Fibroblast of skin of left quadriceps (primary cell): ENCODE measurements at regions not wholly inside any gene's neighbourhood (a gene's known extent, or its start where the extent isn't known, plus 50 kb on each side); places are given as distances from the start of the nearest gene placed in this dataset.
"Not testable (repeated sequence)": the region's sequence is repeated elsewhere in the genome, so short reads cannot be mapped to it uniquely, and the experiment has no call there.

ENCODE experiments used
- DNase-seq, 2 experiments: peaks; one replicate each; pipeline ENCODE4 v3.0.0-alpha.2; 2013; ENCODE audit warnings: low read depth in 2 of 2

DNA sequence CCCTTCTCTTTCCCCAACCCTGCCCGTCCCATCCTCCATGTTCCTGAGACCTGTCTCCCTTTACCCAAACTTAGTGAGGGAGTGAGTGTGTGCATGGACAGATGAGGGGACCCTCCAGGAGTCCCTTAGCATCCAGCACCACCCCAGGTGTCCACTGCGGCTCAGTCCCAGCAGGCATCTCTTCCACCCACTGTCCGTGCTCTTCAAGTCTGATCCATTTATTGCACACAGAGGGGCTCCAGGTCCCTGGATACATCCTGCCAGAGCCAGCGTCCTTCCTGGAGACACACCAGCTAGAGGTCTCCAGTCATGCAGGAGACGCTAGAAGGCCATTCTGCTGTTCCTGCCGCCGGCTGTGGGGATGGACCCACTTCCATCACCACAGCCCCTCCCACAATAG is 239.2 kb downstream of the ADGRD1 start:
- no peak for DNase-seq

DNA sequence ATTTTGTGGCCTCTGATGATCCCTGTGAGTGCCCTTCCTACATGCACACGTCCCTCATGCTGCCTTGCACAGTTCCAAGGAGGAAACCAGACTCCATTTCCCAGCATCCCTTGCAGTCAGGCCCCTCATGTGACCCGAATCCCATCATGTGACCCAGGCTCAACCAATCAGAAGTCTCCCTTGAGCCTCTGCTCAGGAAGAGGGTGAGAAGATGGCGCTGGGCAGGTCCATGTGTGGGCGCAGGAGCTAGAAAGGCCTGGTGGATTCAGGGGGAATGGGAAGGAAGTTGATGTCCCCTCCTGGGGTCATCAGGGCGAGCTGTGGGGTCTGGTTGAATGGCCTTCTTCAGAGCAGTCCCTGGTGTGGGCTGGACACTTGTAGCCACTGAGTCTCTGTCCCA is 240.5 kb downstream of the ADGRD1 start:
- no peak for DNase-seq

GRCh38 chr12:131195796-131196195 is 242.1 kb downstream of the ADGRD1 start:
- no peak for DNase-seq

GRCh38 chr12:131196220-131196619 is 242.5 kb downstream of the ADGRD1 start:
- DNase-seq: no peak

DNA sequence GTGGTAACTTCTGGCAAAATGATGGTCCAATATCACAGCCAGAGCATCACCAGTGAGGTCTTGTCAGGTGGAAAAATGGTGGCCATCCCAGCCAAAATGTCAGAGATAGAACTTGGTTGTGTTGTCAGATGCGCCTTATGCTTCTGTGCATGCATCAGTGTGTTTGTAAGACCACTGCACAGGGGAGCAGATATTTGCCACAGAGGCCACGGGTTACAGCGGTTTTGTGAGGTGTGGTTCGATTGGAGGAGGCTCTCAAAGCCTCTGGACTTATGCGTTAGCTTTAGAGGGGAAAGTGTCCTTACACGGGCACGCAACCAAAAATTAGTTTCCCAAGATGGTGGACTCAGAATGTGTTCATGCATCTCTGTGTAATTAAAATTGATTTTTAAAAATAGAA is 243.8 kb downstream of the ADGRD1 start:
- no peak for DNase-seq

- DNase-seq: no peak
Observed at GRCh38 chr12:131199221-131199620, 245.5 kb downstream of the ADGRD1 start.

DNA sequence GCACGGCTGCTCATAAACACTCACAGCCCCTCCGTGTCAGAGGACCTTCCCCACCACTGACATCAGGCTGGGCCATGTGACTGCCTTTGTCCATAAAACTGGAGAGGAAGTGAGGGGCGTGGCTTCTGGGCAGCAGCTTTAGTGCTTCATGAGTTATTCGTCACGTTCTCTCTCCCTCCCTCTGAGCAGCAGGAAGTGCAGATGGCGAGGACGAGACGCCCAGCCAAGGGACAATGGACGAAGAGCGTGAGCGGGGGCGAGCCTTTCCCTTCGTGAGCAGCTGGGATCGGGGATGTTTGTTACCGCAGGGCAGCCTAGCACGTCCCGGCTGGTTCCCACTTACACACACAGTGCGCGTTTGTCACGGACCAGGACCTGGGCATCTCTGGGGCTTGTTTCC is 248.2 kb downstream of the ADGRD1 start:
- not testable (repeated sequence) for DNase-seq

DNA sequence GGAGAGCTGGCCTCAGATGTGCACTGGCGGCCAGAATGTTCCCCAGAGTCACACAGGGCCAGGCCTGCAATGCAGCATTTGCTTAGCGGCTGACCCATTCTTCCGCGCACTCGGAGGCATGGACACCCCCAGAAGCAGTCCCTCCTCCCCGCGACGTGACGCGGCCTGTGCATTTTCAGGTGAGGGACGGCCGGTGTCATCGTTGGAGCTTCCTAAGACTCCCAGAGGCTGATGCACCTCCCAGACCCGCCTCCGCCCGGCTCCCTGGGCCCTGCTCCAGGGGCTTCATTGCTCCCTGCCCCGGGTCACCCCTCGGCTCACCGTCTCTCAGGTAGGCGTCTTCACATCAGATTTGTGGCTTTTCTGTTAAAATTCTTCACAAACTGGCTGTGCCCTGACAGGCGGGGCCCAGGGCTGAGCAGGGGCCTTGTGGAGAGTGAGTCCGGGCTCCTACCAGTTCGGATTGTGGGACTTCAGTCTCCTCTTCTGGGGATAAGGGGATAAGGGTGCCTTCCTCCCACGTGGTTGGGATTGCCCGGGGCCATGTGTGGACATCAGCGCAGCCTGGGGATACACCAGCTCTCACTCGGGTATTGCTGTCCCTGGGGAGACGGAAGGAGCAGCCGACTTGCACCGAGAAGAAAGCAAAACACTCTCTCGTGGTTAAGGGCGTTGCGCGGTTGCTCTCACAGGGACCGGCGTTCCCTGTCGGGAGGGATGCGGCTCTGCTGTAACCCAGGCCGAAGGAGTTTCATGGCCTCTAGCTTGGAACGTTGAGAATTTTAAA is 249.1 kb downstream of the ADGRD1 start:
- no peak for DNase-seq

DNA sequence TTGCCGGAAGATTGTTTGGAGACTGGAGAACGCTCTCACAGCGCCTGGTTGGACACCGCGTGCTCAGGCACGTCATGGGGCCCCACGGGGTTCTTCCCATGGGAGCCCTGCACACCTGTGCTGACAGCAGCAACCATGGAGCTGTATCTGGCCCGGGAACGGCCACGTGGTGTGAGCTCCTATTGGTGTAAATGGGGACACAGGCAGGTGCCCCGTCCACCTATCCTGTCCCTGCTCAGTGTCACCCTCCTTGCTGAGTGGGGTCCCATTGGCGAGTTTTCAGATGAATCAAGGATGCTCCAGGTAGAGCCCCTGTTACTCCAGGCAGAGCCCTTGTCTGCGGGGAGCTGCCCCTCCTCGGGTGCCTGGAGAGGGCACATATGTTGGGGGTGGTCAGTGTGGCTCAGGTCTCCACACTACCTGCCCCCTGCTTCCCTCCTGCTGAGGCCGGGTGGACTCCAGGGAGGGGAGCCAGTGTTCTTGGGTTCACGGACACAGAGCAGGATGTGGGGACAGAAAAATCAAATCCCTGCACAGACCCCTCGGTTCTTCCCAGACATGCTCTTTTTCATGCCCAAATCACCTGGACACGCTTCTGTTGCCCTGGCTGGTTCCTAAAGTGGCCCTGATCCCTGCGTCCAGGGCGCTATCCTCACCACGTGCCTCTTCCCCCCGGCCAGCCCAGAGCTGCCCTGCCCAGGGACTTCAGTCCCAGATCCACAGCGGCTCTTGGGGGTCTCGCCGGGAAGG is 250.1 kb downstream of the ADGRD1 start:
- no peak for DNase-seq

DNA sequence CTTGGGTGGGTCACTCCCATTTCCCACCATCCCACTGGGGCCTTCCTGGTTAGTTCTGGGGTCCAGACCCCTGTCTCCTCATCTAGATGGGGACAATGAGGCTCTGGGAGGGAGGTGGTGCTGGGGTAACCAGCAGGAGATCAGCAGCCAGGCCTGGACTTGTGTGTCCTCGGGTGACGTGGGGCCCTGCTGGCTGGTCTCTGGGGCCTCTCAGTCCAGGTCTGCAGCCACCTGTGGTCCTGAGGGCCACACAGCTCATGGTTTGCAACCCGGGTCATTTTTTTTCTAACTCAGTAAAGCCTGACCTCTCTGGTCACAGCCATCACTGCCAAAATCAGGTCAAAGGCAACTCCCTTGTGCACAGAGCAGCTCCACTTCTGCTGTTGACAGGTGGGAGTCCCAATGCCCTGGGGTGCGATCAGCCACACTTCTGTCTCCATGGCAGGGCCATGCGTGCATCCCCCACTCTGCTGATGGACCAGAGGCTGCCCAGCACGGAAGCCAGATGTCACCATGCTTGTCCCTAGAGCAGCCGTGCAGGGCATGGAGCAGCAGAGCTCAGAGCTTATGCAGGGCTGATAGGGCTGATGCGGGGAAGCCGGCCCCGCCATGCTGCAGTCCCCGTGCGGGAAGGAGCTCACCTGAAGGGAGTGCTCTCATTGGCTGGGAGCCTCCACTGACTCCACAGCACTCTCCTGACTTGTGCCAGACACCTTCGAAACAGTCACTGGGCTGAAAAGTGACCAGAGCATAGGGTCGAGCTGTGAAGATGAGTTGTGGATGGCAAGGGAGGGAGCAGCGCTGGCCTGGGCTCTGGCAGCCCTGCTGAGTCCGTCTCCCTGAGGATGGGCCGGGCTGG is 250.9 kb downstream of the ADGRD1 start:
- no peak for DNase-seq

- not testable (repeated sequence) for DNase-seq
Observed at GRCh38 chr12:131205275-131205933, 251.7 kb downstream of the ADGRD1 start.

- not testable (repeated sequence) for DNase-seq
Observed at GRCh38 chr12:131206630-131207299, 253.1 kb downstream of the ADGRD1 start.

- not testable (repeated sequence) for DNase-seq
Observed at GRCh38 chr12:131207300-131207660, 253.6 kb downstream of the ADGRD1 start.

- DNase-seq: not testable (repeated sequence)
Observed at GRCh38 chr12:131207841-131208240, 254.1 kb downstream of the ADGRD1 start.

GRCh38 chr12:131208425-131208824 is 254.7 kb downstream of the ADGRD1 start:
- DNase-seq: no peak

GRCh38 chr12:131209082-131210070 is 255.7 kb downstream of the ADGRD1 start:
- DNase-seq: no peak

DNA sequence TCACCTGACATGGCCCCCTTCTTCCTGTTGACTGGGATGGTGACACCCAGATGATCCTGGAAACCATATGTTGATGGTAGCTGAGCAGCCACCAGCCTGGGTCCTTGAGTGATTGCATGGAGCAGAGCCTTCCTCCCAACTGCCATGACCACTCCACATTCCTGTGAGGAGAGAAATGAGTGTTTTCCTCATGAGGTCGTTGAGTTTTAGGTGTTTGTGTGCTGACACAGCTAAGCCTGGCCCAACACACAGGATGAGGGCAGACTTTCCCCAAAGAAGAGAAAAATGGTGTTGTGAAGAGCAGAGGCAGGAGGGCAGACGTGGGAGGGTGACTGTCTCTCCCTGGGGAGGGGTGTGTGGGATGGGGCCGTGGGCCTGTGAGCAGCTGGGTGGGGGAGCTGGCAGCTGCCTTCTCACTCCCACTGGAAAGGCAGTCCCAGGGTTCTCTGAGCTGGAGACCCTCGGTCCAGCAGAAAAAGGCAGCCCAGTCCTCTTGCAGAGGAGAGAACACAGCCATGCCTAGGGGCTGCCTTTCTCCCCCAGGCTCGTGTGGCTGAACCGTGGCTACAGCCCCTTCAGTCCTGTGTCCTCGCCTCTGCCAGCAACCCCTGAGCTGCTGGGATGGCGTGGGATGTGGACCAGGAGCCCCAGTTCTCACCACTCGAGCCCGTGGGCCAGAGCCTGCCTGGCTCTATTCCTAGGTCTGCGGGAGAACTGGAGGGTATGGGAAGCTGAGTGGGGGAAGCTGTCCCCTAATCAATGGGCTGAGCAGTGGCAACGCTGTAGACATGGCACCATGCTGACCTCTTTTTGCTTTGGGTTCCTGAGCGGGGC is 257.0 kb downstream of the ADGRD1 start:
- DNase-seq: no peak

- no peak for DNase-seq
Observed at GRCh38 chr12:131211340-131211938, 257.7 kb downstream of the ADGRD1 start.
